K562 (cell line): ENCODE measurements at regions not wholly inside any gene's neighbourhood (a gene's known extent, or its start where the extent isn't known, plus 50 kb on each side); places are given as distances from the start of the nearest gene placed in this dataset.

Experiments
- ATAC-seq: fragments of 200-7000 bp; cut with Tn5 transposase; 3 replicates; pipeline ENCODE4 v1.9.1; 2020; ENCODE audit warnings: moderate library complexity
- BruUV-seq: library from RNA; stranded (reverse); fragments of 400-500 nt; replicated peaks from 2 replicates; lab custom pipeline; 2021; lab: Mats Ljungman, UMichigan
- CTCF ChIA-PET: fragments of 300-600 bp; formaldehyde crosslinking; extraction: SDS; loops from one replicate; lab custom pipeline; 2021; ENCODE audit warnings: low intra/inter-chr PET ratio; lab: Yijun Ruan, JAX
- POLR2A ChIA-PET: fragments of 300-600, 350-650 bp; sonication (Branson Sonifier 250); formaldehyde crosslinking; extraction: SDS; loops from one replicate; lab custom pipeline; 2021; ENCODE audit warnings: antibody characterized with exemption, inconsistent platforms; lab: Yijun Ruan, JAX
- DNase-seq, 4 experiments: peaks; one replicate each; pipeline versions ENCODE4 v3.0.0 to v3.0.0-alpha.2; 2011 to 2018; ENCODE audit warnings: low spot score in 3 of 4, mixed read lengths in 3 of 4; ENCODE audit errors: extremely low read depth in 1 of 4
- FAIRE-seq: peaks from 2 replicates; lab custom pipeline; 2011; peaks lifted over from hg19 to GRCh38; lab: Jason Lieb, UNC
- H2AFZ ChIP-seq: 2 replicates; pipeline ENCODE4 v1.6.0; 2011; ENCODE audit warnings: low read depth, low read length, control low read depth, inconsistent platforms
- H3K27ac ChIP-seq: fragments of 200-600 bp; 3 replicates; pipeline ENCODE4 v1.8.0; 2011; ENCODE audit warnings: low read depth, mild to moderate bottlenecking, control low read depth, inconsistent platforms, low read length, moderate library complexity, mixed read lengths; ENCODE audit errors: extremely low read depth
- H3K27me3 ChIP-seq, 2 experiments: fragments of 300-600 bp in 1 of 2; 2 replicates in 1 of 2; 3 replicates in 1 of 2; pipeline versions ENCODE4 v1.6.0 to v1.8.0; 2011; ENCODE audit warnings: inconsistent platforms in 2 of 2, low read length in 2 of 2, mild to moderate bottlenecking in 1 of 2, mixed read lengths in 1 of 2, moderate library complexity in 1 of 2; ENCODE audit not compliant: control insufficient read depth in 2 of 2, insufficient read depth in 2 of 2
- H3K36me3 ChIP-seq: fragments of 300-600 bp; 3 replicates; pipeline ENCODE4 v1.8.0; 2011; ENCODE audit warnings: mild to moderate bottlenecking, low read length, inconsistent platforms; ENCODE audit not compliant: control insufficient read depth, insufficient read depth
- H3K4me1 ChIP-seq, 2 experiments: fragments of 200-600 bp in 1 of 2; replicated peaks in 1 of 2; 2 replicates in 1 of 2; 3 replicates in 1 of 2; pipeline versions ENCODE4 v1.5.1 to v1.8.0; 2011; ENCODE audit warnings: inconsistent platforms in 2 of 2, low read length in 2 of 2, mild to moderate bottlenecking in 1 of 2, mixed read lengths in 1 of 2, moderate library complexity in 1 of 2; ENCODE audit not compliant: control insufficient read depth in 2 of 2, insufficient read depth in 2 of 2
- H3K4me2 ChIP-seq: 2 replicates; pipeline ENCODE4 v1.6.1; 2011; ENCODE audit warnings: low read length, control low read depth, inconsistent platforms, mixed read lengths; ENCODE audit not compliant: insufficient read depth
- H3K4me3 ChIP-seq: fragments of 200-600 bp; sonication (generic), shearing (Covaris generic); 2 replicates; pipeline ENCODE4 v1.5.1; 2016; ENCODE audit warnings: control low read depth, inconsistent platforms
- H3K79me2 ChIP-seq: fragments of 200-600 bp; 3 replicates; pipeline ENCODE4 v1.8.0; 2011; ENCODE audit warnings: low read length, inconsistent platforms; ENCODE audit not compliant: control insufficient read depth, insufficient read depth
- H3K9ac ChIP-seq, 2 experiments: 2 replicates each; pipeline versions ENCODE4 v1.6.0 to v1.6.1; 2011; ENCODE audit warnings: low read depth in 2 of 2, low read length in 2 of 2, control low read depth in 1 of 2, inconsistent platforms in 1 of 2, mild to moderate bottlenecking in 1 of 2, mixed read lengths in 1 of 2; ENCODE audit not compliant: insufficient read depth in 1 of 2
- H3K9me1 ChIP-seq: one replicate; pipeline ENCODE4 v1.6.0; 2011; ENCODE audit warnings: inconsistent platforms, mild to moderate bottlenecking, low read length, moderate library complexity; ENCODE audit not compliant: control insufficient read depth, insufficient read depth
- H3K9me3 ChIP-seq: replicated peaks from 2 replicates; pipeline ENCODE4 v1.5.1; 2011; ENCODE audit warnings: low read depth, low read length, inconsistent platforms; ENCODE audit not compliant: control insufficient read depth, insufficient read depth
- H4K20me1 ChIP-seq: replicated peaks from 2 replicates; pipeline ENCODE4 v1.6.1; 2011; ENCODE audit warnings: low read length, inconsistent platforms, mixed read lengths; ENCODE audit not compliant: control insufficient read depth, insufficient read depth
- CAMTA2 ChIP-seq: fragments of 250-450 bp; sonication (Bioruptor Pico); conservative IDR thresholded peaks from 2 replicates; pipeline ENCODE4 v1.5.1; 2022
- CBFA2T3 ChIP-seq: fragments of 450-650 bp; IDR thresholded peaks from 2 replicates; pipeline ENCODE4 v1.6.1; 2017
- EP400 ChIP-seq: fragments of 450-650 bp; IDR thresholded peaks from 2 replicates; pipeline ENCODE4 v1.6.1; 2017; ENCODE audit warnings: antibody characterized with exemption, mild to moderate bottlenecking, moderate library complexity
- FOXJ2 ChIP-seq: fragments of 200-800 bp; sonication (Bioruptor generic); IDR thresholded peaks from 2 replicates; pipeline ENCODE4 v1.6.1; 2016; ENCODE audit warnings: missing genetic modification characterization, missing compliant biosample characterization
- MCM3 ChIP-seq: fragments of 450-650 bp; IDR thresholded peaks from 2 replicates; pipeline ENCODE4 v1.6.1; 2016
- MXI1 ChIP-seq: IDR thresholded peaks from 2 replicates; pipeline ENCODE4 v1.6.1; 2011; ENCODE audit warnings: low read depth, mild to moderate bottlenecking, improper control_type of control experiment, low read length
- NCOA2 ChIP-seq, 2 experiments: fragments of 450-650 bp; IDR thresholded peaks; 2 replicates each; pipeline ENCODE4 v1.6.1; 2018; ENCODE audit warnings: mild to moderate bottlenecking in 2 of 2, moderate library complexity in 1 of 2; ENCODE audit not compliant: partially characterized antibody in 2 of 2
- SP1 ChIP-seq: sonication (generic); formaldehyde crosslinking; IDR thresholded peaks from 2 replicates; pipeline ENCODE4 v1.8.1; 2022; ENCODE audit warnings: mild to moderate bottlenecking, missing genetic modification reagents
- TEAD2 ChIP-seq: fragments of 450-650 bp; IDR thresholded peaks from 2 replicates; pipeline ENCODE4 v1.6.1; 2016; ENCODE audit warnings: missing genetic modification characterization, control low read depth, missing compliant biosample characterization
- TOE1 ChIP-seq, 2 experiments: fragments of 450-650 bp in 1 of 2; sonication (generic) in 1 of 2; formaldehyde crosslinking in 1 of 2; IDR thresholded peaks; 2 replicates each; pipeline versions ENCODE4 v1.7.1 to v1.8.0; 2016 to 2022; ENCODE audit warnings: borderline replicate concordance in 2 of 2, mild to moderate bottlenecking in 2 of 2, antibody characterized with exemption in 1 of 2, inconsistent platforms in 1 of 2, low read depth in 1 of 2, missing genetic modification reagents in 1 of 2, moderate library complexity in 1 of 2
- WGBS: fragments of 100-300 bp; shearing (Covaris generic); methylation state at CpG from one replicate; pipeline ENCODE4 v1.1.6; 2016; ENCODE audit warnings: low coverage, mixed read lengths; ENCODE audit not compliant: insufficient coverage; ENCODE audit errors: missing lambda C conversion rate; 5-methylcytosine and 5-hydroxymethylcytosine counted together
- in situ Hi-C: fragments of 300-500 bp; cut with MboI; formaldehyde crosslinking; loops from 4 replicates; pipeline ENCODE4 v1.15.0; 2018; ENCODE audit warnings: inconsistent platforms, mixed read lengths
- intact Hi-C: fragments of 100-400 bp; cut with micrococcal nuclease; formaldehyde crosslinking; loops from 2 replicates; pipeline ENCODE4 v1.14.2; 2022
- TF ChIP-seq, protein P1 (sequence below): IDR thresholded peaks from 2 replicates; pipeline ENCODE4 v1.6.1; 2011; ENCODE audit warnings: borderline replicate concordance, low read depth, mild to moderate bottlenecking, moderate library complexity, low read length; ENCODE audit not compliant: insufficient read depth, poor library complexity, severe bottlenecking
- TF ChIP-seq, protein P2 (sequence below): fragments of 450-650 bp; formaldehyde crosslinking; IDR thresholded peaks from 2 replicates; pipeline ENCODE4 v1.4.0; 2020; ENCODE audit warnings: mild to moderate bottlenecking, moderate library complexity

DNA sequence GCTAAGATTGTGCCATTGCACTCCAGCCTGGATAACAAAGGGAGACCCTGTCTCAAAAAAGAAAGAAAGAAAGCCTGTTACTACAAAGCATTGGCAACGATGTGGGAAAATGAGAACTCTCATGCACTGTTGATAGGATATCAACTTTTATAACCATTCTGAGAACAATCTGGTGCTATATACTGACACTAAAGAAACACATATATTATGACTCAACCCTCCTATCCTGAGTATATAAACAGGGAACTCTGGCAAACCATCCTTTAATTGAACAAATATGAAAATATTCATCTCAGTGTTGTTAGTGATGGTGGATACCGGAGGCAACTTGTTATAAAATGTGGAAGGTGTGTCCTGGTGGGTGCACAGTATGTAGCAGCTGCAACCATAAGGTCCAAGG is 53.0 kb upstream of the SOD3 start (continued):
- TF ChIP-seq, protein P1, sequence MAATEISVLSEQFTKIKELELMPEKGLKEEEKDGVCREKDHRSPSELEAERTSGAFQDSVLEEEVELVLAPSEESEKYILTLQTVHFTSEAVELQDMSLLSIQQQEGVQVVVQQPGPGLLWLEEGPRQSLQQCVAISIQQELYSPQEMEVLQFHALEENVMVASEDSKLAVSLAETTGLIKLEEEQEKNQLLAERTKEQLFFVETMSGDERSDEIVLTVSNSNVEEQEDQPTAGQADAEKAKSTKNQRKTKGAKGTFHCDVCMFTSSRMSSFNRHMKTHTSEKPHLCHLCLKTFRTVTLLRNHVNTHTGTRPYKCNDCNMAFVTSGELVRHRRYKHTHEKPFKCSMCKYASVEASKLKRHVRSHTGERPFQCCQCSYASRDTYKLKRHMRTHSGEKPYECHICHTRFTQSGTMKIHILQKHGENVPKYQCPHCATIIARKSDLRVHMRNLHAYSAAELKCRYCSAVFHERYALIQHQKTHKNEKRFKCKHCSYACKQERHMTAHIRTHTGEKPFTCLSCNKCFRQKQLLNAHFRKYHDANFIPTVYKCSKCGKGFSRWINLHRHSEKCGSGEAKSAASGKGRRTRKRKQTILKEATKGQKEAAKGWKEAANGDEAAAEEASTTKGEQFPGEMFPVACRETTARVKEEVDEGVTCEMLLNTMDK: no peak
- TF ChIP-seq EP400: no peak
- TF ChIP-seq TOE1 (IDR thresholded peaks at IDR 0.05; ENCODE audit: borderline replicate concordance): no peak
- TF ChIP-seq TOE1 (CRISPR knock-in tag; IDR thresholded peaks at IDR 0.05; ENCODE audit: borderline replicate concordance, low read depth): no peak
- TF ChIP-seq MCM3: no peak

DNA sequence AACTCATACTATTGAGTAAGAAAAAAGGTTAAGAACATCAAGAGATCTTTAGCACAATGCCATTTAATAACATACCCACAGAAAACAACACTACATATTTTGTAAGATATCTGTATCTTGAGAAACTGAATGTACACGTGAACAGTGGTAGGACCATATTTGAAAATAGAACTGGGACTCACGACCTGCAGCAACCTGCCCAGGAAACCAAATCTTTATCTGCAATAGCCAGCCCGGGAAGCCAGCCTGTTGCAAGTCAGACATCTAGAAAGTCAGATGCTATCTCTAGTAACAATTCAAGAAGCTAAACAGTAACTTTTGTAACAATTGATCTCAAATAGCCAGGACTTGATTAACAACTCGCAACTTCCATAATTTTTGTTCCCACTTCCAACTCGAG is 52.6 kb upstream of the SOD3 start:
- BruUV-seq: no TSS peak
- no peak for FAIRE-seq
- CTCF ChIA-PET: no interaction called here

More for the DNA sequence above, 52.6 kb upstream of the SOD3 start:
- in situ Hi-C loops: no loop called here
- H3K4me2 ChIP-seq: no peak overlapping the region
- POLR2A ChIA-PET: no interaction called here
- ATAC-seq: no peak
- no peak overlapping the region for H2AFZ ChIP-seq
- no peaks in the 10 kb centered on the region for H3K36me3 ChIP-seq
- H3K27me3 ChIP-seq: peaks cover 0 to 5% of the 10 kb centered on the region in 2 experiments; a peak in 1 of 5 replicates
- no peak overlapping the region for H3K27ac ChIP-seq
- no peaks in the 10 kb centered on the region for H3K9me3 ChIP-seq
- H4K20me1 ChIP-seq: no peaks in the 10 kb centered on the region
- H3K4me1 ChIP-seq: peaks cover 0 to 3% of the 10 kb centered on the region in 2 experiments; a peak in 2 of 5 replicates
- no peaks in the 10 kb centered on the region for H3K9me1 ChIP-seq
- no peak overlapping the region for H3K4me3 ChIP-seq
- H3K79me2 ChIP-seq: no peaks in the 10 kb centered on the region
- no peak for TF ChIP-seq CAMTA2 (CRISPR knock-in tag)
- no peak for TF ChIP-seq SP1 (CRISPR knock-in tag)
- TF ChIP-seq NCOA2 (IDR thresholded peaks at IDR 0.05; ENCODE audit: partially characterized antibody in 2 of 2): no peak
- TF ChIP-seq MXI1: no peak
- TF ChIP-seq CBFA2T3: 0 out of 2 replicates have a peak, but pooled peaks have one; percentile 20
- TF ChIP-seq, protein P2, sequence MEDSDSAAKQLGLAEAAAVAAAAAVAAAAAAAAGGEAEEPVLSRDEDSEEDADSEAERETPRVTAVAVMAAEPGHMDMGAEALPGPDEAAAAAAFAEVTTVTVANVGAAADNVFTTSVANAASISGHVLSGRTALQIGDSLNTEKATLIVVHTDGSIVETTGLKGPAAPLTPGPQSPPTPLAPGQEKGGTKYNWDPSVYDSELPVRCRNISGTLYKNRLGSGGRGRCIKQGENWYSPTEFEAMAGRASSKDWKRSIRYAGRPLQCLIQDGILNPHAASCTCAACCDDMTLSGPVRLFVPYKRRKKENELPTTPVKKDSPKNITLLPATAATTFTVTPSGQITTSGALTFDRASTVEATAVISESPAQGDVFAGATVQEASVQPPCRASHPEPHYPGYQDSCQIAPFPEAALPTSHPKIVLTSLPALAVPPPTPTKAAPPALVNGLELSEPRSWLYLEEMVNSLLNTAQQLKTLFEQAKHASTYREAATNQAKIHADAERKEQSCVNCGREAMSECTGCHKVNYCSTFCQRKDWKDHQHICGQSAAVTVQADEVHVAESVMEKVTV: no peak
- TF ChIP-seq FOXJ2 (tag): no peak
- TF ChIP-seq TEAD2: no peak
- DNase-seq: no peak
- intact Hi-C loops: no loop called here
- 0% methylated on average over 5 of the region's 5 CpGs for WGBS
- no peak overlapping the region for H3K9ac ChIP-seq
